BLaER1 (cell line): ENCODE measurements at regions not wholly inside any gene's neighbourhood (a gene's known extent, or its start where the extent isn't known, plus 50 kb on each side); places are given as distances from the start of the nearest gene placed in this dataset.

ENCODE experiments used
- H3K27ac ChIP-seq: shearing (Covaris generic); formaldehyde crosslinking; 2 replicates; pipeline ENCODE4 v1.8.1; 2022
- H3K27me3 ChIP-seq: shearing (Covaris generic); formaldehyde crosslinking; 2 replicates; pipeline ENCODE4 v1.8.1; 2022
- H3K36me3 ChIP-seq: shearing (Covaris generic); formaldehyde crosslinking; 2 replicates; pipeline ENCODE4 v1.8.1; 2022
- H3K4me1 ChIP-seq: shearing (Covaris generic); formaldehyde crosslinking; 2 replicates; pipeline ENCODE4 v1.8.1; 2022
- H3K4me2 ChIP-seq: shearing (Covaris generic); formaldehyde crosslinking; 2 replicates; pipeline ENCODE4 v1.8.1; 2022
- H3K4me3 ChIP-seq: shearing (Covaris generic); formaldehyde crosslinking; 2 replicates; pipeline ENCODE4 v1.8.1; 2022
- H3K9ac ChIP-seq: shearing (Covaris generic); formaldehyde crosslinking; 2 replicates; pipeline ENCODE4 v1.8.1; 2022
- H3K9me3 ChIP-seq: shearing (Covaris generic); formaldehyde crosslinking; 2 replicates; pipeline ENCODE4 v1.8.1; 2022
- H4K20me1 ChIP-seq: shearing (Covaris generic); formaldehyde crosslinking; 2 replicates; pipeline ENCODE4 v1.8.1; 2022
- Cebpa-rat ChIP-seq: shearing (Covaris generic); IDR thresholded peaks from 2 replicates; pipeline ENCODE4 v1.8.1; 2022

DNA sequence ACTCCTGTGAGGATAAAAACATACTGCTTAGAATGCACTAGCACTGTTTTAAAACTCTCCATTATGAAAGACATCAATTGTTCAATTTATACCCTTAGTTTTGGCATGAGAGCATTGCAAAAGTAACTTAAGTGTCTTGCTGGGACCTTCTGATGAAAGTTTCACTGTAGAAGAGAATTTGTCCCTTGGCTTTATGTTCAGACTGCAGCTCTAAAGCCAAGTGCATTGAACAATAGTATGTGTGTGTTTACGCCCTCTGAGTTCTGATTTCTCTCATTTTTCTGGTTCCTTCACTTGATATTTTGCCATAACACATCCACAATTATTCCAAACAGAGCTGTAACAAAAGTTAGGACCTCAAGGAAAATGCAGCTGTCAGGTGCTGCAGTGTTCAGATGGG, 474.6 kb downstream of the DISC1 start:
- Histone ChIP-seq H3K27me3 (no peaks in the 10 kb centered on the region), H3K4me1 (no peaks in the 10 kb centered on the region), H3K36me3 (no peaks in the 10 kb centered on the region), H3K27ac (no peak overlapping the region), H3K4me3 (no peak overlapping the region), H3K9me3 (0 out of 2 replicates have a peak, but pooled peaks cover 9% of the 10 kb centered on the region), H3K4me2 (no peak overlapping the region), H4K20me1 (no peaks in the 10 kb centered on the region), H3K9ac (no peak overlapping the region)
- TF ChIP-seq Cebpa-rat = no peak

- no peak for TF ChIP-seq Cebpa-rat
- H3K4me1 ChIP-seq = no peaks in the 10 kb centered on the region
- no peaks in the 10 kb centered on the region for H3K36me3 ChIP-seq
- H3K9me3 ChIP-seq = 0 out of 2 replicates have a peak, but pooled peaks cover 9% of the 10 kb centered on the region
- no peak overlapping the region for H3K4me3 ChIP-seq
- H3K9ac ChIP-seq = no peak overlapping the region
- no peak overlapping the region for H3K4me2 ChIP-seq
- H3K27ac ChIP-seq = no peak overlapping the region
- H4K20me1 ChIP-seq = no peaks in the 10 kb centered on the region
- no peaks in the 10 kb centered on the region for H3K27me3 ChIP-seq
Measured at GRCh38 chr1:232096751-232097150, 470.2 kb downstream of the DISC1 start.
